H1 (cell line): ENCODE measurements at regions not wholly inside any gene's neighbourhood (a gene's known extent, or its start where the extent isn't known, plus 50 kb on each side); places are given as distances from the start of the nearest gene placed in this dataset.

Experiments
- CTCF ChIA-PET: fragments of 300-600 bp; sonication (Branson Sonifier 250); formaldehyde crosslinking; loops from one replicate; lab custom pipeline; 2021; ENCODE audit not compliant: partially characterized antibody; lab: Charles Lee
- POLR2A ChIA-PET: fragments of 300-600 bp; sonication (Branson Sonifier 250); formaldehyde crosslinking; loops from one replicate; lab custom pipeline; 2021; ENCODE audit warnings: inconsistent platforms; ENCODE audit not compliant: partially characterized antibody; lab: Charles Lee
- DNase-seq, 2 experiments: peaks; one replicate each; pipeline versions ENCODE4 v3.0.0 to v3.0.0-alpha.2; 2010 to 2022; ENCODE audit warnings: low spot score in 2 of 2, low read depth in 1 of 2, mixed read lengths in 1 of 2
- FAIRE-seq: peaks from 2 replicates; lab custom pipeline; 2011; peaks lifted over from hg19 to GRCh38; lab: Jason Lieb, UNC
- H2AFZ ChIP-seq: 2 replicates; pipeline ENCODE4 v1.8.1; 2012; ENCODE audit warnings: low read length, inconsistent platforms
- H2AK5ac ChIP-seq: 2 replicates; pipeline ENCODE4 v1.6.1; 2013; ENCODE audit warnings: low read depth, low read length
- H2BK120ac ChIP-seq: replicated peaks from 2 replicates; pipeline ENCODE3; 2013; ENCODE audit warnings: low read depth, low read length, inconsistent platforms
- H2BK12ac ChIP-seq: 2 replicates; pipeline ENCODE4 v1.6.1; 2013; ENCODE audit warnings: low read depth, low read length
- H2BK15ac ChIP-seq: 2 replicates; pipeline ENCODE4 v1.6.1; 2013; ENCODE audit warnings: low read length
- H2BK20ac ChIP-seq: 2 replicates; pipeline ENCODE4 v1.6.1; 2013; ENCODE audit warnings: low read length
- H2BK5ac ChIP-seq: 2 replicates; pipeline ENCODE4 v1.6.1; 2013; ENCODE audit warnings: low read depth, low read length
- H3K14ac ChIP-seq: 2 replicates; pipeline ENCODE4 v1.6.1; 2013; ENCODE audit warnings: inconsistent platforms; ENCODE audit not compliant: insufficient read length
- H3K18ac ChIP-seq: 2 replicates; pipeline ENCODE4 v1.6.1; 2013; ENCODE audit warnings: low read length; ENCODE audit errors: extremely low read depth
- H3K23ac ChIP-seq: 2 replicates; pipeline ENCODE4 v1.6.1; 2013; ENCODE audit warnings: inconsistent platforms; ENCODE audit not compliant: insufficient read length
- H3K23me2 ChIP-seq: 2 replicates; pipeline ENCODE4 v1.6.1; 2013; ENCODE audit warnings: low read depth, low read length
- H3K27ac ChIP-seq: 2 replicates; pipeline ENCODE4 v1.6.1; 2011; ENCODE audit warnings: low read depth, low read length, inconsistent platforms
- H3K27me3 ChIP-seq, 4 experiments: replicated peaks in 1 of 4; 1 replicate in 1 of 4; 2 replicates in 3 of 4; pipeline versions ENCODE4 v1.6.1 to v1.8.1; 2011 to 2013; ENCODE audit warnings: low read length in 3 of 4, mild to moderate bottlenecking in 3 of 4, inconsistent platforms in 2 of 4, mixed read lengths in 2 of 4, moderate library complexity in 1 of 4; ENCODE audit not compliant: control insufficient read depth in 3 of 4, insufficient read depth in 3 of 4; ENCODE audit errors: extremely low read depth in 1 of 4
- H3K36me3 ChIP-seq, 4 experiments: 2 replicates each; pipeline versions ENCODE4 v1.6.1 to v1.8.1; 2011 to 2013; ENCODE audit warnings: mild to moderate bottlenecking in 4 of 4, low read length in 3 of 4, moderate library complexity in 2 of 4, control low read depth in 1 of 4, inconsistent platforms in 1 of 4; ENCODE audit not compliant: insufficient read depth in 4 of 4, control insufficient read depth in 2 of 4
- H3K4ac ChIP-seq: replicated peaks from 2 replicates; pipeline ENCODE3; 2013; ENCODE audit warnings: low read length, low read depth, mixed read lengths, inconsistent platforms; ENCODE audit not compliant: insufficient read length
- H3K4me1 ChIP-seq, 4 experiments: replicated peaks in 1 of 4; 1 replicate in 1 of 4; 2 replicates in 3 of 4; pipeline versions ENCODE4 v1.6.1 to v1.8.1; 2011 to 2013; ENCODE audit warnings: low read length in 3 of 4, inconsistent platforms in 2 of 4, mixed read lengths in 1 of 4; ENCODE audit not compliant: insufficient read depth in 4 of 4, control insufficient read depth in 3 of 4
- H3K4me2 ChIP-seq, 2 experiments: 2 replicates each; pipeline versions ENCODE4 v1.6.1 to v1.8.1; 2011 to 2013; ENCODE audit warnings: low read depth in 2 of 2, low read length in 2 of 2, control low read depth in 1 of 2, inconsistent platforms in 1 of 2, mild to moderate bottlenecking in 1 of 2; ENCODE audit not compliant: insufficient read depth in 1 of 2
- H3K4me3 ChIP-seq, 4 experiments: fragments of 200-600, 300-600 bp in 1 of 4; sonication (generic), shearing (Covaris generic), sonication (Bioruptor Twin) in 1 of 4; 2 replicates each; pipeline versions ENCODE4 v1.5.1 to v1.8.1; 2011 to 2016; ENCODE audit warnings: low read length in 4 of 4, low read depth in 3 of 4, control low read depth in 2 of 4, inconsistent platforms in 2 of 4, mild to moderate bottlenecking in 2 of 4, mixed read lengths in 1 of 4, moderate library complexity in 1 of 4; ENCODE audit not compliant: insufficient read depth in 2 of 4; ENCODE audit errors: extremely low read depth in 1 of 4
- H3K56ac ChIP-seq: replicated peaks from 2 replicates; pipeline ENCODE3; 2013; ENCODE audit warnings: low read depth, mild to moderate bottlenecking, mixed read lengths, low read length, inconsistent platforms; ENCODE audit not compliant: insufficient read length
- H3K79me1 ChIP-seq: 2 replicates; pipeline ENCODE4 v1.6.1; 2013; ENCODE audit warnings: low read depth, low read length, control low read depth
- H3K79me2 ChIP-seq, 2 experiments: 2 replicates each; pipeline versions ENCODE4 v1.6.1 to v1.8.1; 2012 to 2013; ENCODE audit warnings: low read length in 2 of 2, mild to moderate bottlenecking in 2 of 2, inconsistent platforms in 1 of 2; ENCODE audit not compliant: insufficient read depth in 2 of 2, control insufficient read depth in 1 of 2
- H3K9ac ChIP-seq, 4 experiments: replicated peaks in 1 of 4; 1 replicate in 1 of 4; 2 replicates in 3 of 4; pipeline versions ENCODE4 v1.6.1 to v1.8.1; 2011 to 2013; ENCODE audit warnings: low read depth in 3 of 4, low read length in 3 of 4, control low read depth in 2 of 4, mild to moderate bottlenecking in 2 of 4, moderate library complexity in 2 of 4, inconsistent platforms in 1 of 4; ENCODE audit errors: extremely low read depth in 1 of 4
- H3K9me3 ChIP-seq, 2 experiments: 2 replicates each; pipeline versions ENCODE4 v1.6.1 to v1.8.1; 2012 to 2013; ENCODE audit warnings: mild to moderate bottlenecking in 2 of 2, moderate library complexity in 2 of 2, control low read depth in 1 of 2, inconsistent platforms in 1 of 2, low read depth in 1 of 2, low read length in 1 of 2, mixed read lengths in 1 of 2; ENCODE audit not compliant: insufficient read depth in 2 of 2
- H4K20me1 ChIP-seq, 2 experiments: replicated peaks in 1 of 2; 2 replicates each; pipeline versions ENCODE3 to v1.8.1; 2011 to 2013; ENCODE audit warnings: inconsistent platforms in 2 of 2, low read length in 2 of 2, mild to moderate bottlenecking in 1 of 2; ENCODE audit not compliant: insufficient read depth in 2 of 2, control insufficient read depth in 1 of 2
- H4K5ac ChIP-seq: 2 replicates; pipeline ENCODE4 v1.6.1; 2013; ENCODE audit warnings: low read length, low read depth, mixed read lengths, inconsistent platforms; ENCODE audit not compliant: insufficient read length
- H4K8ac ChIP-seq: 2 replicates; pipeline ENCODE4 v1.8.0; 2013; ENCODE audit warnings: mild to moderate bottlenecking, moderate library complexity, low read length, inconsistent platforms; ENCODE audit not compliant: insufficient read depth; ENCODE audit errors: extremely low read depth
- H4K91ac ChIP-seq: replicated peaks from 2 replicates; pipeline ENCODE3; 2013; ENCODE audit warnings: low read length, mixed read lengths, inconsistent platforms; ENCODE audit not compliant: insufficient read length
- BRCA1 ChIP-seq: IDR thresholded peaks from 2 replicates; pipeline ENCODE4 v1.6.1; 2012; ENCODE audit warnings: low read depth, low read length, improper control_type of control experiment
- CTBP2 ChIP-seq: IDR thresholded peaks from 2 replicates; pipeline ENCODE4 v1.7.0; 2011; ENCODE audit warnings: borderline replicate concordance, mild to moderate bottlenecking, moderate library complexity, mixed read lengths, low read length; ENCODE audit not compliant: insufficient read depth, insufficient read length
- FOSL1 ChIP-seq: IDR thresholded peaks from 2 replicates; pipeline ENCODE4 v1.6.1; 2011; ENCODE audit warnings: mild to moderate bottlenecking, low read depth, low read length, moderate library complexity; ENCODE audit not compliant: insufficient read depth
- GTF2F1 ChIP-seq: IDR thresholded peaks from 2 replicates; pipeline ENCODE4 v1.6.1; 2012; ENCODE audit warnings: low read depth, low read length, improper control_type of control experiment, borderline replicate concordance
- JUN ChIP-seq: IDR thresholded peaks from 2 replicates; pipeline ENCODE4 v1.6.1; 2011; ENCODE audit warnings: low read depth, mild to moderate bottlenecking, improper control_type of control experiment, low read length
- JUND ChIP-seq: IDR thresholded peaks from 2 replicates; pipeline ENCODE4 v1.6.1; 2011; ENCODE audit warnings: mild to moderate bottlenecking, improper control_type of control experiment, low read length
- KDM4A ChIP-seq: IDR thresholded peaks from one replicate; pipeline ENCODE4 v1.7.1; 2012; ENCODE audit warnings: low read depth, mild to moderate bottlenecking, moderate library complexity, low read length, inconsistent platforms; ENCODE audit not compliant: severe bottlenecking
- POLR2A ChIP-seq, 2 experiments: IDR thresholded peaks; 1 replicate in 1 of 2; 2 replicates in 1 of 2; pipeline ENCODE4 v1.6.1; 2011; ENCODE audit warnings: low read depth in 2 of 2, low read length in 2 of 2, mild to moderate bottlenecking in 2 of 2; ENCODE audit errors: control extremely low read depth in 1 of 2
- RFX5 ChIP-seq: IDR thresholded peaks from 2 replicates; pipeline ENCODE4 v1.6.1; 2011; ENCODE audit warnings: low read depth, low read length, improper control_type of control experiment, borderline replicate concordance
- SIN3A ChIP-seq, 2 experiments: IDR thresholded peaks in 1 of 2; conservative IDR thresholded peaks in 1 of 2; 2 replicates each; pipeline ENCODE4 v1.6.1; 2011 to 2012; ENCODE audit warnings: low read length in 2 of 2, improper control_type of control experiment in 1 of 2, low read depth in 1 of 2, mild to moderate bottlenecking in 1 of 2
- SUZ12 ChIP-seq: fragments of 200-600 bp; sonication (generic); IDR thresholded peaks from 2 replicates; pipeline ENCODE4 v1.6.1; 2012; ENCODE audit warnings: mild to moderate bottlenecking, inconsistent platforms, low read length, moderate library complexity, mixed read lengths
- TAF7 ChIP-seq: optimal IDR thresholded peaks from 2 replicates; pipeline ENCODE3; 2011; ENCODE audit warnings: low read depth, mild to moderate bottlenecking, inconsistent platforms, low read length, moderate library complexity, borderline replicate concordance
- TEAD4 ChIP-seq: IDR thresholded peaks from 2 replicates; pipeline ENCODE4 v1.6.1; 2012; ENCODE audit warnings: low read depth, low read length, inconsistent platforms, mixed read lengths
- WGBS, 2 experiments: shearing (Covaris generic) in 1 of 2; methylation state at CpG; one replicate each; pipeline versions ENCODE4 v1.1.6 to v1.1.7; 2013 to 2015; ENCODE audit warnings: low lambda C conversion rate in 2 of 2, mixed read lengths in 2 of 2, inconsistent platforms in 1 of 2, low coverage in 1 of 2, missing lambda C conversion rate in 1 of 2; ENCODE audit not compliant: insufficient replicate concordance in 2 of 2, insufficient coverage in 1 of 2, insufficient read length in 1 of 2; ENCODE audit errors: extremely low coverage in 1 of 2, missing lambda C conversion rate in 1 of 2; 5-methylcytosine and 5-hydroxymethylcytosine counted together

DNA sequence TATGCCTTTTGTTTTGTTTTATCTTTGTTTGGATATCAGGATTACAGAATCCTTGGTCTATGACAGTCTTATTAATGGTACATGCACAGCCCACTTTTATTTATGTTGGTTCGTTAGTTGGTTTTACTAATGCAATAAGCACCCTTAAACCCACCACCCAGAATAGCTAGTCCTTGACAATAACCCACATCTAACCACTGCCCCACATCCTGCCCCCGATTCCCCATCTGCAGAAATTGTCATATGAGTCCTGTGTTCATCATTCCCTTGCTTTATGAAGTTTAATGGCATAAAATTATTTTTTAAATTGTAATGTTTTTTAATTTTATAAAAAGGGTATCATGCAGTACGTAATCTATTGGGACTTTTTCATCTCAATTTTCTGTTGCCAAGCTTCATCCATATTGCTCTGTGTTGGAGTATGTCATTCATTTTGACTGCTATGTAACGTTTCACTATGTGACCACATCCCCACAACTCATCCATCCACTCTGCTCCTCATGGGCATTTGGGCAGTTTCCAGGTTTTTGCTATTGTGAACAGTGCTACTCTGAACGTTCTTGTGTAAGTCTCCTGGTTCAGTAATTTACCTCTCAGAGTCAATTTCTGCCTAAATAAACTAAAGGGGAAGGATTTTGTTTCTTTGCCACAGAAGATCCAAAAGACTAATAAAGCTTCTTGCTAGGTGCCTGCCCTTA lies 150.4 kb downstream of the MRPL14 start:
- H3K36me3 ChIP-seq = no peaks in the 10 kb centered on the region
- H3K4me2 ChIP-seq = no peak overlapping the region
- H2BK15ac ChIP-seq = no peak overlapping the region
- no peak overlapping the region for H2AFZ ChIP-seq
- H3K18ac ChIP-seq = no peak overlapping the region
- ChIA-PET CTCF (interaction anchor here (0.7 to 7.1 kb wide), 5 partner anchors 9 to 86 kb away, joined by 3 to 35 read pairs (median 4); no protein-coding TSS in a partner anchor), POLR2A (no interaction called here)
- H3K4ac ChIP-seq = no peak overlapping the region
- H4K20me1 ChIP-seq = no peaks in the 10 kb centered on the region
- H2BK5ac ChIP-seq = no peak overlapping the region
- no peaks in the 10 kb centered on the region for H3K23me2 ChIP-seq
- H4K8ac ChIP-seq = no peak overlapping the region
- H2BK20ac ChIP-seq = no peak overlapping the region
- H2AK5ac ChIP-seq = no peak overlapping the region
- FAIRE-seq = no peak
- H3K27ac ChIP-seq = no peak overlapping the region
- H2BK12ac ChIP-seq = no peak overlapping the region
- H3K79me1 ChIP-seq = no peaks in the 10 kb centered on the region
- H4K5ac ChIP-seq = no peak overlapping the region
- no peaks in the 10 kb centered on the region for H3K27me3 ChIP-seq
- no peaks in the 10 kb centered on the region for H3K79me2 ChIP-seq
- no peak overlapping the region for H3K14ac ChIP-seq
- no peak overlapping the region for H2BK120ac ChIP-seq
- H3K4me1 ChIP-seq = no peaks in the 10 kb centered on the region
- no peak for DNase-seq
- H3K9ac ChIP-seq = no peak overlapping the region
- no peak overlapping the region for H3K23ac ChIP-seq
- no peak overlapping the region for H3K4me3 ChIP-seq
- no peak overlapping the region for H4K91ac ChIP-seq
- no peak overlapping the region for H3K56ac ChIP-seq
- 87% methylated on average over 5 of the region's 5 CpGs; no CpG with 5 or more reads in 1 of the 2 experiments for WGBS, 2 experiments
- H3K9me3 ChIP-seq = no peaks in the 10 kb centered on the region
- TF ChIP-seq BRCA1 = no peak
- no peak for TF ChIP-seq TEAD4
- no peak for TF ChIP-seq SIN3A (conservative IDR thresholded peaks at IDR 0.05 in 1 of 2, IDR thresholded peaks at IDR 0.05 in 1 of 2; ENCODE audit: low read depth in 1 of 2, low read length in 2 of 2)
- no peak for TF ChIP-seq POLR2A (IDR thresholded peaks at IDR 0.05; ENCODE audit: control extremely low read depth in 1 of 2, low read depth in 2 of 2, low read length in 2 of 2)
- TF ChIP-seq JUN = no peak
- no peak for TF ChIP-seq FOSL1
- TF ChIP-seq TAF7 = no peak
- TF ChIP-seq JUND = no peak
- TF ChIP-seq CTBP2 = no peak
- no peak for TF ChIP-seq SUZ12
- TF ChIP-seq RFX5 = no peak
- TF ChIP-seq GTF2F1 = no peak
- TF ChIP-seq KDM4A = no peak
